Breast epithelium (tissue), 4 donors: ENCODE measurements at regions not wholly inside any gene's neighbourhood (a gene's known extent, or its start where the extent isn't known, plus 50 kb on each side); places are given as distances from the start of the nearest gene placed in this dataset.
"Not testable (repeated sequence)": the region's sequence is repeated elsewhere in the genome, so short reads cannot be mapped to it uniquely, and the experiment has no call there.

Experiments used
- DNase-seq, 2 donors: peaks; one replicate each; pipeline ENCODE4 v3.0.0-alpha.2; 2019; ENCODE audit warnings: low spot score in 2 of 2
- H3K27ac ChIP-seq, 2 donors: fragments of 200-600 bp; sonication (generic) in 1 of 2; one replicate each; pipeline ENCODE4 v1.5.1; 2016 to 2019; ENCODE audit warnings: mild to moderate bottlenecking in 1 of 2
- H3K27me3 ChIP-seq, 2 donors: fragments of 200-600 bp; sonication (generic) in 1 of 2; one replicate each; pipeline versions ENCODE4 v1.5.1 to v1.6.0; 2017 to 2019; ENCODE audit warnings: control low read depth in 1 of 2, mild to moderate bottlenecking in 1 of 2
- H3K36me3 ChIP-seq: fragments of 200-600 bp; one replicate; pipeline ENCODE4 v1.5.1; 2019
- H3K4me1 ChIP-seq, 2 donors: fragments of 200-600 bp; sonication (generic); one replicate each; pipeline ENCODE4 v1.5.1; 2016 to 2019; ENCODE audit warnings: control low read depth in 1 of 2
- H3K4me3 ChIP-seq, 3 donors: fragments of 200-600 bp; sonication (generic); 1 replicate in 2 of 3; 2 replicates in 1 of 3; pipeline ENCODE4 v1.5.1; 2016 to 2019; ENCODE audit warnings: mild to moderate bottlenecking in 3 of 3, moderate library complexity in 2 of 3
- H3K9me3 ChIP-seq, 2 donors: fragments of 200-600 bp; sonication (generic) in 1 of 2; one replicate each; pipeline ENCODE4 v1.5.1; 2016 to 2019; ENCODE audit warnings: control low read depth in 1 of 2
- CTCF ChIP-seq, 3 donors: fragments of 450-650 bp; IDR thresholded peaks; one replicate each; pipeline ENCODE4 v1.5.1; 2016 to 2017; ENCODE audit warnings: antibody characterized with exemption in 3 of 3, mild to moderate bottlenecking in 3 of 3, moderate library complexity in 3 of 3
- POLR2A ChIP-seq: fragments of 450-650 bp; IDR thresholded peaks from one replicate; pipeline ENCODE4 v1.6.1; 2016; ENCODE audit warnings: antibody characterized with exemption, mild to moderate bottlenecking, moderate library complexity
- POLR2AphosphoS5 ChIP-seq, 3 donors: sonication (generic); formaldehyde crosslinking; IDR thresholded peaks; one replicate each; pipeline ENCODE4 v1.6.1; 2017; ENCODE audit warnings: antibody characterized with exemption in 3 of 3
- intact Hi-C: fragments of 100-400 bp; cut with DNase I; formaldehyde crosslinking; loops from one replicate; pipeline ENCODE4 v1.15.1; 2023; ENCODE audit warnings: low total_unique reads

DNA sequence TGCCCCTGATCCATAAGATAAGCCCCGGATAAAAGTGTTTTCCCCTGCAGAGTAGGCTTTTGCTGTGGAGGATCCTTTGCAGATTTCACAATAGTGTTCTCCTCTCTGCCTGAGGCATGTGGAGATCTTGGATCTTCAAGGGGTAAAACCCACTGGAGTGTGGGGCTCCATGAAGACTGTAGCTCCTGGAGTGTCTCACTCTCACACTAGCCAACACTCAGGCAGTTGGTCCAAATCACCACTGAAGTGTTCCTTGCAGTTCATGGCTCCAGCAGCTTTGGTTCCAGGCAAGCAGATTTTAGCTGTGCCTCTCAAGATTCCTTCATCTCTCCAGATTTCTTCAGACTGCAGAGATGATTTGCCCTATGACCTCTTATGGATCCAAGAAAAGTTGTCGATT, 665.3 kb downstream of the TNS3 start:
- no peaks in the 10 kb centered on the region for H3K27me3 ChIP-seq
- no peaks in the 10 kb centered on the region for H3K4me1 ChIP-seq
- intact Hi-C loops = no loop called here
- no peaks in the 10 kb centered on the region for H3K36me3 ChIP-seq
- H3K9me3 ChIP-seq = peaks cover 0 to 6% of the 10 kb centered on the region in 2 donors
- TF ChIP-seq POLR2A (no peak), CTCF (IDR thresholded peaks at IDR 0.05) (no peak), POLR2AphosphoS5 (IDR thresholded peaks at IDR 0.05) (no peak)
- H3K4me3 ChIP-seq = no peak overlapping the region
- DNase-seq = no peak
- H3K27ac ChIP-seq = no peak overlapping the region

DNA sequence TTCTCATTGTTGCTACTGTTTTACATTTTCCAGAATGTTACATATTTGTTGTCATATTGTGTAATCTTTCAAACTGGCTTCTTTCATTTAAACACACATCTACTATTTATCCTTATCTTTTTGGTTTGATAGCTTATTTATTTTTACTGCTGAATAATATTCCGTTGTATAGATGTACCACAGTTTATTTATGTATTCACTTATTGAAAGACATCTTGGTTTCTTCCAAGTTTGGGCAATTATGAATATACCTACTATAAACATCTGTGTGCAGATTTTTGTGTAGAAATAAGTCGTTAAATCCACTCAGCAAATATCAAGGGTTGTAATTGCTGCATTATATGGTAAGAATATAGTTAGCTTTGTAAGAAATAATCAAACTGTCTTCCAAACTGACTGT, 669.2 kb downstream of the TNS3 start:
- intact Hi-C loops = no loop called here
- TF ChIP-seq POLR2A (no peak), CTCF (IDR thresholded peaks at IDR 0.05) (no peak), POLR2AphosphoS5 (IDR thresholded peaks at IDR 0.05) (no peak)
- Histone ChIP-seq H3K9me3 (peaks cover 0 to 6% of the 10 kb centered on the region in 2 donors), H3K27ac (no peak overlapping the region), H3K36me3 (no peaks in the 10 kb centered on the region), H3K27me3 (no peaks in the 10 kb centered on the region), H3K4me3 (no peak overlapping the region), H3K4me1 (no peaks in the 10 kb centered on the region)
- no peak for DNase-seq

- no peak for DNase-seq
- Histone ChIP-seq H3K9me3 (peaks cover 0 to 6% of the 10 kb centered on the region in 2 donors), H3K36me3 (no peaks in the 10 kb centered on the region), H3K4me1 (no peaks in the 10 kb centered on the region), H3K4me3 (no peak overlapping the region), H3K27ac (no peak overlapping the region), H3K27me3 (no peaks in the 10 kb centered on the region)
- TF ChIP-seq POLR2A (no peak), POLR2AphosphoS5 (IDR thresholded peaks at IDR 0.05) (no peak), CTCF (IDR thresholded peaks at IDR 0.05) (no peak)
- intact Hi-C loops = no loop called here
Measured at GRCh38 chr7:46909601-46910051, 672.3 kb downstream of the TNS3 start.

DNA sequence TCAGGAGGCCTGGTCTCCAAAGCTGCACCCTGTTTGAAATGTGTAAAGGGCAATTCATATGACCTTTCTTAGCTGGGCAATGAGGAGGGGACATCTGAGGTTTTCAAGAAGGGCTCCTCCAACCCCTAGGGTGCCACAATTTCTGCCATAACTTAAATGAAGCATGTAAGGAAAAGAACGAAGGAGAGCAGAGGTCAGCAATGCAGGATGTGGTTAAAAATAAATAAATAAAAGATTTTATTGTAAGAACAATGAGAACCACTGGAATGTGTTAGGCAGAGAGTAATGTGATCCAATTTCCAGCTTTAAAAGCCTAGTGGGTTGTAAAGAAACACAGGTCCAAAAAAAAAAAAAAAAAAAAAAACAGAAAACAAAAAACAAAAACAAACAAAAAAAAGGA, 673.1 kb downstream of the TNS3 start:
- peaks cover 0 to 6% of the 10 kb centered on the region in 2 donors for H3K9me3 ChIP-seq
- H3K36me3 ChIP-seq = no peaks in the 10 kb centered on the region
- H3K4me3 ChIP-seq = no peak overlapping the region
- H3K27ac ChIP-seq = no peak overlapping the region
- intact Hi-C loops = no loop called here
- TF ChIP-seq POLR2AphosphoS5 (IDR thresholded peaks at IDR 0.05) (no peak), CTCF (IDR thresholded peaks at IDR 0.05) (no peak), POLR2A (no peak)
- no peak for DNase-seq
- no peaks in the 10 kb centered on the region for H3K4me1 ChIP-seq
- no peaks in the 10 kb centered on the region for H3K27me3 ChIP-seq

DNA sequence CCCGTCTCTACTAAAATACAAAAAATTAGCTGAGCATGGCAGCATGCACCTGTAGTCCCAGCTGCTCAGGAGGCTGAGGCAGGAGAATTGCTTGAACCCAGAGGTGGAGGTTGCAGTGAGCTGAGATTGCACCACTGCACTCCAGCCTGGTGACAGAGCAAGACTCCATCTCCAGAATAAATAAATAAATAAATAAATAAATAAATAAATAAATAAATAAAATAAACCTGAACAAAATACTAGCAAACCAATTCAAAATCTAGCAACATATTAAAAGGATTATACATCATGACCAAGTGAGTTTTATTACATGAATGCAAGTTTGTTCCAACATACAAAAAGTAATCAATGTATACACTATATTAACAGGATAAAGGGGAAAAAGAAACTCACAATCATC, 677.4 kb downstream of the TNS3 start:
- H3K4me3 ChIP-seq, H3K9me3 ChIP-seq, H3K36me3 ChIP-seq, H3K4me1 ChIP-seq, H3K27me3 ChIP-seq, intact Hi-C loops, DNase-seq, H3K27ac ChIP-seq: not testable (repeated sequence)

DNA sequence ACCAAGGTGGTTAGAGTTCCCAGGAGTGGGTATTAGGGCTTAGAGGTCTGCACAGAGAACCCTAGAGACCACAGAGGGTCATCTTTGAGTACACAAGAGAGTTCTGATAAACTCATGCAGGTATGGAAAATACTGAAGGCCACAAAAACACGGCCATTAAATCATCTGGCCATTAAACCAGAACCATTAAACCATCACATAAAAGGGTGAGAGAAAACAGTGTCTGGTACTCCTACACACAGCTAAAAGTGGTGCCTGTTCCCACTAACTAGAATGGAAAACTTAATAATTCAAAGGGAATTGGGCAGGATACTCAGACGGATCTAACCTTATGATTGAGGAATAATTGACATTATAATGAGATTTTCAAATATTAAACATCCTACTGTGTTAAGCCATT, 679.4 kb downstream of the TNS3 start:
- DNase-seq = no peak
- no peak overlapping the region for H3K4me3 ChIP-seq
- no peaks in the 10 kb centered on the region for H3K36me3 ChIP-seq
- H3K9me3 ChIP-seq = peaks cover 0 to 9% of the 10 kb centered on the region in 2 donors
- intact Hi-C loops = no loop called here
- H3K27me3 ChIP-seq = no peaks in the 10 kb centered on the region
- no peak overlapping the region for H3K27ac ChIP-seq
- no peaks in the 10 kb centered on the region for H3K4me1 ChIP-seq
- TF ChIP-seq CTCF (IDR thresholded peaks at IDR 0.05) (no peak), POLR2AphosphoS5 (IDR thresholded peaks at IDR 0.05) (no peak), POLR2A (no peak)
